ENCODE measurements at regions not wholly inside any gene's neighbourhood (a gene's known extent, or its start where the extent isn't known, plus 50 kb on each side); places are given as distances from the start of the nearest gene placed in this dataset.

- TF ChIP-seq CTCF (IDR thresholded peaks at IDR 0.05; ENCODE audit: borderline replicate concordance, control extremely low read depth, extremely low read depth, insufficient read depth, missing control alignments): no peak
- in situ Hi-C loops (cut with MboI; ENCODE audit: low sequenced_read_pairs, unreplicated experiment): no loop called here
- DNase-seq (ENCODE audit: low spot score): no peak
These were observed 56.3 kb downstream of the FOXL3 start for GRCh38 chr7:346116-346898.

- no peak for DNase-seq (ENCODE audit: low spot score)
- no peak for TF ChIP-seq CTCF (IDR thresholded peaks at IDR 0.05; ENCODE audit: borderline replicate concordance, control extremely low read depth, extremely low read depth, insufficient read depth, missing control alignments)
- in situ Hi-C loops (cut with MboI; ENCODE audit: low sequenced_read_pairs, unreplicated experiment): no loop called here
These were observed 57.1 kb downstream of the FOXL3 start for GRCh38 chr7:347001-347590.

GRCh38 chr7:347644-348479 lies 57.9 kb downstream of the FOXL3 start:
- no peak for TF ChIP-seq CTCF (IDR thresholded peaks at IDR 0.05; ENCODE audit: borderline replicate concordance, control extremely low read depth, extremely low read depth, insufficient read depth, missing control alignments)
- in situ Hi-C loops (cut with MboI; ENCODE audit: low sequenced_read_pairs, unreplicated experiment): no loop called here
- no peak for DNase-seq (ENCODE audit: low spot score)

- no peak for DNase-seq (ENCODE audit: low spot score)
- in situ Hi-C loops (cut with MboI; ENCODE audit: low sequenced_read_pairs, unreplicated experiment): no loop called here
- no peak for TF ChIP-seq CTCF (IDR thresholded peaks at IDR 0.05; ENCODE audit: borderline replicate concordance, control extremely low read depth, extremely low read depth, insufficient read depth, missing control alignments)
These were observed 58.5 kb downstream of the FOXL3 start for GRCh38 chr7:348480-348844.

- in situ Hi-C loops (cut with MboI; ENCODE audit: low sequenced_read_pairs, unreplicated experiment): no loop called here
- TF ChIP-seq CTCF (IDR thresholded peaks at IDR 0.05; ENCODE audit: borderline replicate concordance, control extremely low read depth, extremely low read depth, insufficient read depth, missing control alignments): no peak
- DNase-seq (ENCODE audit: low spot score): no peak
These were observed 59.2 kb downstream of the FOXL3 start for GRCh38 chr7:348962-349743.

- no peak for TF ChIP-seq CTCF (IDR thresholded peaks at IDR 0.05; ENCODE audit: borderline replicate concordance, control extremely low read depth, extremely low read depth, insufficient read depth, missing control alignments)
- no peak for DNase-seq (ENCODE audit: low spot score)
- in situ Hi-C loops (cut with MboI; ENCODE audit: low sequenced_read_pairs, unreplicated experiment): no loop called here
These were observed 61.3 kb downstream of the FOXL3 start for GRCh38 chr7:351256-351655.

Data from GM13976 (cell line).